ENCODE measurements at regions not wholly inside any gene's neighbourhood (a gene's known extent, or its start where the extent isn't known, plus 50 kb on each side); places are given as distances from the start of the nearest gene placed in this dataset.

GRCh38 chr1:187252923-187253322 is 424.2 kb downstream of the PLA2G4A start:
- H3K36me3 ChIP-seq (ENCODE audit: control insufficient read depth, insufficient read depth, low read length): no peaks in the 10 kb centered on the region
- no peak overlapping the region for H3K4me3 ChIP-seq (ENCODE audit: low read length)
- H3K4me1 ChIP-seq (ENCODE audit: control insufficient read depth, insufficient read depth, low read length): no peaks in the 10 kb centered on the region
- no peak overlapping the region for H3K27ac ChIP-seq (ENCODE audit: low read depth, low read length)
- H3K27me3 ChIP-seq (ENCODE audit: control insufficient read depth, insufficient read depth, low read length): no peaks in the 10 kb centered on the region
- H3K9ac ChIP-seq (ENCODE audit: low read length): no peak overlapping the region

GRCh38 chr1:187257476-187257875 is 428.7 kb downstream of the PLA2G4A start:
- no peak overlapping the region for H3K27ac ChIP-seq (ENCODE audit: low read depth, low read length)
- H3K4me3 ChIP-seq (ENCODE audit: low read length): no peak overlapping the region
- H3K27me3 ChIP-seq (ENCODE audit: control insufficient read depth, insufficient read depth, low read length): no peaks in the 10 kb centered on the region
- H3K36me3 ChIP-seq (ENCODE audit: control insufficient read depth, insufficient read depth, low read length): no peaks in the 10 kb centered on the region
- no peaks in the 10 kb centered on the region for H3K4me1 ChIP-seq (ENCODE audit: control insufficient read depth, insufficient read depth, low read length)
- H3K9ac ChIP-seq (ENCODE audit: low read length): no peak overlapping the region

GRCh38 chr1:187261637-187262036 is 432.9 kb downstream of the PLA2G4A start:
- Histone ChIP-seq H3K4me3 (ENCODE audit: low read length) (no peak overlapping the region), H3K4me1 (ENCODE audit: control insufficient read depth, insufficient read depth, low read length) (no peaks in the 10 kb centered on the region), H3K27me3 (ENCODE audit: control insufficient read depth, insufficient read depth, low read length) (no peaks in the 10 kb centered on the region), H3K9ac (ENCODE audit: low read length) (no peak overlapping the region), H3K27ac (ENCODE audit: low read depth, low read length) (no peak overlapping the region), H3K36me3 (ENCODE audit: control insufficient read depth, insufficient read depth, low read length) (no peaks in the 10 kb centered on the region)

- H3K27me3 ChIP-seq (ENCODE audit: control insufficient read depth, insufficient read depth, low read length): no peaks in the 10 kb centered on the region
- H3K36me3 ChIP-seq (ENCODE audit: control insufficient read depth, insufficient read depth, low read length): no peaks in the 10 kb centered on the region
- H3K9ac ChIP-seq (ENCODE audit: low read length): no peak overlapping the region
- H3K4me1 ChIP-seq (ENCODE audit: control insufficient read depth, insufficient read depth, low read length): no peaks in the 10 kb centered on the region
- H3K4me3 ChIP-seq (ENCODE audit: low read length): no peak overlapping the region
- H3K27ac ChIP-seq (ENCODE audit: low read depth, low read length): no peak overlapping the region
Observed at GRCh38 chr1:187262731-187263130, 434.0 kb downstream of the PLA2G4A start.

- no peaks in the 10 kb centered on the region for H3K27me3 ChIP-seq (ENCODE audit: control insufficient read depth, insufficient read depth, low read length)
- H3K9ac ChIP-seq (ENCODE audit: low read length): no peak overlapping the region
- no peak overlapping the region for H3K27ac ChIP-seq (ENCODE audit: low read depth, low read length)
- H3K4me3 ChIP-seq (ENCODE audit: low read length): no peak overlapping the region
- H3K36me3 ChIP-seq (ENCODE audit: control insufficient read depth, insufficient read depth, low read length): no peaks in the 10 kb centered on the region
- H3K4me1 ChIP-seq (ENCODE audit: control insufficient read depth, insufficient read depth, low read length): no peaks in the 10 kb centered on the region
Observed at GRCh38 chr1:187264995-187265602, 436.4 kb downstream of the PLA2G4A start.

- Histone ChIP-seq H3K27me3 (ENCODE audit: control insufficient read depth, insufficient read depth, low read length) (no peaks in the 10 kb centered on the region), H3K27ac (ENCODE audit: low read depth, low read length) (no peak overlapping the region), H3K4me1 (ENCODE audit: control insufficient read depth, insufficient read depth, low read length) (no peaks in the 10 kb centered on the region), H3K36me3 (ENCODE audit: control insufficient read depth, insufficient read depth, low read length) (no peaks in the 10 kb centered on the region), H3K9ac (ENCODE audit: low read length) (no peak overlapping the region), H3K4me3 (ENCODE audit: low read length) (no peak overlapping the region)
Observed at GRCh38 chr1:187266051-187266450, 437.3 kb downstream of the PLA2G4A start.

- no peak overlapping the region for H3K4me3 ChIP-seq (ENCODE audit: low read length)
- H3K9ac ChIP-seq (ENCODE audit: low read length): no peak overlapping the region
- no peaks in the 10 kb centered on the region for H3K36me3 ChIP-seq (ENCODE audit: control insufficient read depth, insufficient read depth, low read length)
- H3K27me3 ChIP-seq (ENCODE audit: control insufficient read depth, insufficient read depth, low read length): no peaks in the 10 kb centered on the region
- H3K4me1 ChIP-seq (ENCODE audit: control insufficient read depth, insufficient read depth, low read length): no peaks in the 10 kb centered on the region
- no peak overlapping the region for H3K27ac ChIP-seq (ENCODE audit: low read depth, low read length)
Observed at GRCh38 chr1:187267827-187268226, 439.1 kb downstream of the PLA2G4A start.

- Histone ChIP-seq H3K27ac (ENCODE audit: low read depth, low read length) (no peak overlapping the region), H3K9ac (ENCODE audit: low read length) (no peak overlapping the region), H3K4me3 (ENCODE audit: low read length) (no peak overlapping the region), H3K27me3 (ENCODE audit: control insufficient read depth, insufficient read depth, low read length) (no peaks in the 10 kb centered on the region), H3K36me3 (ENCODE audit: control insufficient read depth, insufficient read depth, low read length) (no peaks in the 10 kb centered on the region), H3K4me1 (ENCODE audit: control insufficient read depth, insufficient read depth, low read length) (no peaks in the 10 kb centered on the region)
Observed at GRCh38 chr1:187270256-187270655, 441.5 kb downstream of the PLA2G4A start.

GRCh38 chr1:187275346-187275745 is 446.6 kb downstream of the PLA2G4A start:
- Histone ChIP-seq H3K27ac (ENCODE audit: low read depth, low read length) (no peak overlapping the region), H3K27me3 (ENCODE audit: control insufficient read depth, insufficient read depth, low read length) (no peaks in the 10 kb centered on the region), H3K36me3 (ENCODE audit: control insufficient read depth, insufficient read depth, low read length) (no peaks in the 10 kb centered on the region), H3K4me1 (ENCODE audit: control insufficient read depth, insufficient read depth, low read length) (no peaks in the 10 kb centered on the region), H3K4me3 (ENCODE audit: low read length) (no peak overlapping the region), H3K9ac (ENCODE audit: low read length) (no peak overlapping the region)

- H3K27me3 ChIP-seq (ENCODE audit: control insufficient read depth, insufficient read depth, low read length): no peaks in the 10 kb centered on the region
- no peaks in the 10 kb centered on the region for H3K4me1 ChIP-seq (ENCODE audit: control insufficient read depth, insufficient read depth, low read length)
- H3K4me3 ChIP-seq (ENCODE audit: low read length): no peak overlapping the region
- no peak overlapping the region for H3K27ac ChIP-seq (ENCODE audit: low read depth, low read length)
- no peaks in the 10 kb centered on the region for H3K36me3 ChIP-seq (ENCODE audit: control insufficient read depth, insufficient read depth, low read length)
- no peak overlapping the region for H3K9ac ChIP-seq (ENCODE audit: low read length)
Observed at GRCh38 chr1:187275985-187276575, 447.3 kb downstream of the PLA2G4A start.

GRCh38 chr1:187276677-187277076 is 447.9 kb downstream of the PLA2G4A start:
- H3K27me3 ChIP-seq (ENCODE audit: control insufficient read depth, insufficient read depth, low read length): no peaks in the 10 kb centered on the region
- no peak overlapping the region for H3K4me3 ChIP-seq (ENCODE audit: low read length)
- H3K4me1 ChIP-seq (ENCODE audit: control insufficient read depth, insufficient read depth, low read length): no peaks in the 10 kb centered on the region
- no peaks in the 10 kb centered on the region for H3K36me3 ChIP-seq (ENCODE audit: control insufficient read depth, insufficient read depth, low read length)
- H3K9ac ChIP-seq (ENCODE audit: low read length): no peak overlapping the region
- H3K27ac ChIP-seq (ENCODE audit: low read depth, low read length): no peak overlapping the region

GRCh38 chr1:187280031-187280430 is 451.3 kb downstream of the PLA2G4A start:
- Histone ChIP-seq H3K27me3 (ENCODE audit: control insufficient read depth, insufficient read depth, low read length) (no peaks in the 10 kb centered on the region), H3K9ac (ENCODE audit: low read length) (no peak overlapping the region), H3K27ac (ENCODE audit: low read depth, low read length) (no peak overlapping the region), H3K36me3 (ENCODE audit: control insufficient read depth, insufficient read depth, low read length) (no peaks in the 10 kb centered on the region), H3K4me3 (ENCODE audit: low read length) (no peak overlapping the region), H3K4me1 (ENCODE audit: control insufficient read depth, insufficient read depth, low read length) (no peaks in the 10 kb centered on the region)

GRCh38 chr1:187281085-187281484 is 452.3 kb downstream of the PLA2G4A start:
- H3K27me3 ChIP-seq (ENCODE audit: control insufficient read depth, insufficient read depth, low read length): no peaks in the 10 kb centered on the region
- no peaks in the 10 kb centered on the region for H3K36me3 ChIP-seq (ENCODE audit: control insufficient read depth, insufficient read depth, low read length)
- H3K4me1 ChIP-seq (ENCODE audit: control insufficient read depth, insufficient read depth, low read length): no peaks in the 10 kb centered on the region
- H3K9ac ChIP-seq (ENCODE audit: low read length): no peak overlapping the region
- no peak overlapping the region for H3K4me3 ChIP-seq (ENCODE audit: low read length)
- no peak overlapping the region for H3K27ac ChIP-seq (ENCODE audit: low read depth, low read length)
